Cardiac fibroblast (primary cell): ENCODE measurements at regions not wholly inside any gene's neighbourhood (a gene's known extent, or its start where the extent isn't known, plus 50 kb on each side); places are given as distances from the start of the nearest gene placed in this dataset.
A peak's percentile ranks its signal among the peaks of the same experiment; 100 is the strongest.

ENCODE experiments used
- DNase-seq, 2 donors: peaks; one replicate each; pipeline versions ENCODE4 v3.0.0 to v3.0.0-alpha.2; 2010; ENCODE audit warnings: low read depth in 2 of 2
- H3K4me3 ChIP-seq, 2 donors: replicated peaks in 1 of 2; 1 replicate in 1 of 2; 2 replicates in 1 of 2; pipeline ENCODE4 v1.5.1; 2011; ENCODE audit warnings: low read depth in 2 of 2, low read length in 2 of 2, mild to moderate bottlenecking in 2 of 2, moderate library complexity in 1 of 2
- CTCF ChIP-seq: IDR thresholded peaks from one replicate; pipeline ENCODE4 v1.5.1; 2011; ENCODE audit warnings: low read depth, mild to moderate bottlenecking, low read length, inconsistent platforms

DNA sequence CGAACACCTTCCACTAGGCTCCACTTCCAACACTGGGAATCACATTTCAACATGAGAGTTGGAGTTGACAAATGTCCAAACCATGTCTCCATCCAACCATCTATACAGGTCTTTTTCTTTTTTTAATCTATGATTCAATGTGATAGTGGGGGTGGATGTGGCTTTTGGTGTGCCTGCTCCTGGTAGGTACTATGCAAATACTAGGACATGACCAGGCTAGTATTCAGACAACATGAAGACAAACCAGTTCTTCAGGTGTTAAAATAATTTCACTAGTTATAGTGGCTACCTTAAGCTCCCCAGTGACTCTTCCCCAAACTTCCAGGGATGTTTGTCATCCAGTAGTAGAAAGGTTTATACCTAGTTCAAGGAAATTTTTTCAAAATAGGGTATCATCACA lies 387.5 kb downstream of the CDH2 start:
- no peak for DNase-seq
- TF ChIP-seq CTCF: no peak
- H3K4me3 ChIP-seq: no peak overlapping the region

DNA sequence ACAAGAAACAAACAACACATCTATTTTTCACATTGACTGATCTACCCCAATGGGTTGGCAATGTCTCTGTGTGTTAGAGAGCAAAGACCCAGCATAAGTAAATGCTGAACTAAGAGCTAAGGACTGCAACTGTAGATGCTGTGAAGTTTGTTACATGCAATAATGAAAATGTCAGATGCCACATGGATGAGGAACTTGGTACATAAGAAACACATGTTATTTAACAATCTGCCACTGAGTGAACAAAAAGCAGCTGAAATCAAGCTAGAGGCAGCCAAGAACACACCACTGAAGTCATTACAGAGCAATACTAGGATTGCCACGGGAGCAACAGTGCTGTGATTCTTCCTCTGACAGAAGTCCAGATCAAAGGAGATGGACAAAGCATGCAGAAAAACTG lies 389.4 kb downstream of the CDH2 start:
- TF ChIP-seq CTCF: no peak
- no peak for DNase-seq
- no peak overlapping the region for H3K4me3 ChIP-seq

- no peak for TF ChIP-seq CTCF
- H3K4me3 ChIP-seq: no peak overlapping the region
- no peak for DNase-seq
These were observed 391.0 kb downstream of the CDH2 start for GRCh38 chr18:27785815-27786471.

DNA sequence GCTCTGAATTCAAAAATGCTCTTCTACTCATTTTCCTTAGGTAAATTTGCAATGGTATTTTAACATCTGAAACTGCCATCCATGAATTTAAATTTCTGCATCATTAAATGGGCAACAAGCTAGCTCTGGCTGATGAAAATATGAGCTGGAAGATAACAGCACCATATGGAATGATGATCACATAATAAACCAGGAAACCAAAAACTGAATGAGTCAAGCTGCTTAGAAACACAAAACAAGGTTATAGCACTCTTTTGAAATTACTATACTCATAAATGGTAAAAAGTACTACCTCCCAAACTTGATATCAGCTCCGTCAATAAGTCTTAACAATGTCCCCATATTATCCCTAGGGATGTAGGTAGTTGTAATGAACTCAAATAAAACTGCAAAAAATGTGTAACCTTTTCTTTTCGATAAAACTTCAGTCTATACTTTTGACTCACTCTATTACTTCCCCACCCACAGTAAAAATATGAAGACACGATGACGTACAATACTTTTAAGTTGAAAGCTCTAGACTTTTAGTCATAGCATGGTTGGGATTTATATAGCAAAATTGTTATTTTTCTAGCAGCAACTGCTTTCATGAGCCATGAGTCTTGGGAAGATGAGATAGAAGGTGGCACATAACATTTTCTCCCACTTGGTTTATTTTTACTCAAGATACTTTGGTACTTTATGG lies 396.7 kb downstream of the CDH2 start:
- no peak for TF ChIP-seq CTCF
- no peak overlapping the region for H3K4me3 ChIP-seq
- peak in 1 of 2 donors; percentile 67 for DNase-seq

GRCh38 chr18:27778925-27779324 lies 398.0 kb downstream of the CDH2 start:
- H3K4me3 ChIP-seq: no peak overlapping the region
- no peak for TF ChIP-seq CTCF
- DNase-seq: no peak

DNA sequence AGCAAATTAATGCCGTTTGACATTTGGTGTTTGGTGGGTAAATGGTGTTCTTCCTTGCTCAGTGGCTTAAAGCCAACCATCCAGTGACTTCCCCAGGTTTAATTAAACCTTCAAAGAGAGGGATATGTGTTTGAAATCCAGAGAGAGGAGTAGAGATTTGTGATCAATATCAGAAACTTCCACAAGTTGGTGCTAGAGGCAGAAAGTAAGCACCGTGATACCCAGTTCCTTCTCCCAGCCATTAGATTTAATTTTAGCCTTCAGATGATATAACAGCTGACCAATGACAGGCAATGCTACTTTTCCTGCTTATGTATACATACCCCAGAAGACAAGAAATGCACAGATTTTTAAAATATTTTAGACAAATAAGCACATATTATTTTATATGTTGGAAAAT lies 398.5 kb downstream of the CDH2 start:
- peak; percentile 59 for TF ChIP-seq CTCF
- H3K4me3 ChIP-seq: no peak overlapping the region
- peak; percentile 37 to 52 for DNase-seq
